ENCODE measurements at regions not wholly inside any gene's neighbourhood (a gene's known extent, or its start where the extent isn't known, plus 50 kb on each side); places are given as distances from the start of the nearest gene placed in this dataset.

GRCh38 chr19:28117143-28117542 lies 1095.8 kb downstream of the UQCRFS1 start:
- TF ChIP-seq CTCF (IDR thresholded peaks at IDR 0.05) (no peak), POLR2A (IDR thresholded peaks at IDR 0.05) (no peak)

All from heart left ventricle (tissue), 13 donors.